ENCODE measurements at regions not wholly inside any gene's neighbourhood (a gene's known extent, or its start where the extent isn't known, plus 50 kb on each side); places are given as distances from the start of the nearest gene placed in this dataset.

DNA sequence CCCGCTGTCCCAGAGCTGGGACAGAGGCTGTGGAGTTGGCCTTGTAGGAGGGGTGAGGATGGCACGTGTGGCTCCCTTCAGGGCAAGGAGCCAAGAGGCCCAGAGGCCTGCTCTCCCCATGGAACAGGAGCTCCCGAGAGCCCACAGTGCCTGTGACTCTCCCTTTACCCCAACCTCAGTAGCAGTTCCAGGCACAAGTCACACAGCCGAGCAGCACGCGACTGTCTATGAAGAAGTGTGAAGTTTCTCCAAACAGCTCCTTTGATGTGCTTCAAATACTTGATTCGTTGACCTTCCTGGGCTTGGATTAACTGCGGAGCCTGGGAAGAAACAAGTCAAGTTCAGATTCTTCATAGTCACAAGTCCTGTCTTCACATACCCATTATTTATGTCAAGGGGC, 208.7 kb downstream of the IRX2 start:
- no peak for TF ChIP-seq POLR2A (IDR thresholded peaks at IDR 0.05; ENCODE audit: low read length)
- TF ChIP-seq GATA1 (IDR thresholded peaks at IDR 0.05; ENCODE audit: low read depth, low read length), result no peak
